ENCODE measurements at regions not wholly inside any gene's neighbourhood (a gene's known extent, or its start where the extent isn't known, plus 50 kb on each side); places are given as distances from the start of the nearest gene placed in this dataset.

DNA sequence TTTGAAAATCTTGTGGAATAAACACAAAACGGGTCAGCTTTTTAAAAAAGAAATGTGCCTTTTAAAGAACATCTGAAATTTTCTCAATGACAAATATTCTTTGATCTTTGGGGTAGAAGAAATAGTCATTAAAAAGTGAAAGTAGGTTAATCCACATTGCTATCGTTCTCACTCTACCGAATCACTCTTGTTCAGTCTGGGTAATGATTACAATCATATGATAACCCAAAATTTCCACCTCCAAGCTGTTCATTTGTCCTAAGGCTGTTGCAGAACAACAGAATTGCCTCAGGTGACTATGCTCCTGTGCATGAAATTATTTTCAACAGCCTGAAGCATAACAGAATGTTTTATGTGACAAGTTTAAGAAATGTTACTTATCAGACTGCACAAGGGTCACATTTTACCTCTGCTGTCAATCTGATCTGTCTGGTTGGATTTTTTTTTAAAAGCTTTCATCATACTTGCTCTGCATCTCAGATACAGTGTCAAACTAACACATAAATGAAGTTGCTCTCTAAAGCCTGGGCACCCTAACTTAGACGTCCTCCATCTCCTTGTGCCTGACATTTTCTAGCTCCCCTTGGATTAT lies 227.3 kb downstream of the LURAP1L start:
- TF ChIP-seq, protein P1, sequence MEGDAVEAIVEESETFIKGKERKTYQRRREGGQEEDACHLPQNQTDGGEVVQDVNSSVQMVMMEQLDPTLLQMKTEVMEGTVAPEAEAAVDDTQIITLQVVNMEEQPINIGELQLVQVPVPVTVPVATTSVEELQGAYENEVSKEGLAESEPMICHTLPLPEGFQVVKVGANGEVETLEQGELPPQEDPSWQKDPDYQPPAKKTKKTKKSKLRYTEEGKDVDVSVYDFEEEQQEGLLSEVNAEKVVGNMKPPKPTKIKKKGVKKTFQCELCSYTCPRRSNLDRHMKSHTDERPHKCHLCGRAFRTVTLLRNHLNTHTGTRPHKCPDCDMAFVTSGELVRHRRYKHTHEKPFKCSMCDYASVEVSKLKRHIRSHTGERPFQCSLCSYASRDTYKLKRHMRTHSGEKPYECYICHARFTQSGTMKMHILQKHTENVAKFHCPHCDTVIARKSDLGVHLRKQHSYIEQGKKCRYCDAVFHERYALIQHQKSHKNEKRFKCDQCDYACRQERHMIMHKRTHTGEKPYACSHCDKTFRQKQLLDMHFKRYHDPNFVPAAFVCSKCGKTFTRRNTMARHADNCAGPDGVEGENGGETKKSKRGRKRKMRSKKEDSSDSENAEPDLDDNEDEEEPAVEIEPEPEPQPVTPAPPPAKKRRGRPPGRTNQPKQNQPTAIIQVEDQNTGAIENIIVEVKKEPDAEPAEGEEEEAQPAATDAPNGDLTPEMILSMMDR (IDR thresholded peaks at IDR 0.05; ENCODE audit: low read length) = no peak
- TF ChIP-seq EZH2phosphoT487 (IDR thresholded peaks at IDR 0.05; ENCODE audit: low read length) (no peak), EZH2 (optimal IDR thresholded peaks at IDR 0.05; ENCODE audit: low read depth, low read length) (no peak)
